HG02938 (cell line): ENCODE measurements at regions not wholly inside any gene's neighbourhood (a gene's known extent, or its start where the extent isn't known, plus 50 kb on each side); places are given as distances from the start of the nearest gene placed in this dataset.
A peak's percentile ranks its signal among the peaks of the same experiment; 100 is the strongest.

ENCODE experiments used
- ATAC-seq: cut with Tn5 transposase; IDR thresholded peaks from one replicate; pipeline ENCODE4 v1.9.1; 2021; ENCODE audit warnings: mild to moderate bottlenecking, moderate library complexity; ENCODE audit not compliant: unreplicated experiment

GRCh38 chr3:110767838-110768237, 303.8 kb upstream of the NECTIN3 start:
- no peak for ATAC-seq

- no peak for ATAC-seq
These were observed 298.1 kb upstream of the NECTIN3 start for GRCh38 chr3:110773413-110773954.

GRCh38 chr3:110774496-110775265, 296.9 kb upstream of the NECTIN3 start:
- ATAC-seq: no peak

GRCh38 chr3:110779581-110779980, 292.0 kb upstream of the NECTIN3 start:
- no peak for ATAC-seq

- ATAC-seq: no peak
These were observed 288.1 kb upstream of the NECTIN3 start for GRCh38 chr3:110783541-110783940.

- ATAC-seq: no peak
These were observed 282.8 kb upstream of the NECTIN3 start for GRCh38 chr3:110788794-110789193.

GRCh38 chr3:110789315-110789714, 282.3 kb upstream of the NECTIN3 start:
- ATAC-seq: no peak

GRCh38 chr3:110790631-110791030, 281.0 kb upstream of the NECTIN3 start:
- ATAC-seq: no peak

- ATAC-seq: no peak
These were observed 279.5 kb upstream of the NECTIN3 start for GRCh38 chr3:110791995-110792686.

- ATAC-seq: no peak
These were observed 278.0 kb upstream of the NECTIN3 start for GRCh38 chr3:110793611-110794010.

- ATAC-seq: no peak
These were observed 276.5 kb upstream of the NECTIN3 start for GRCh38 chr3:110795163-110795562.

GRCh38 chr3:110799271-110799670, 272.3 kb upstream of the NECTIN3 start:
- no peak for ATAC-seq

- no peak for ATAC-seq
These were observed 266.8 kb upstream of the NECTIN3 start for GRCh38 chr3:110804856-110805255.

- no peak for ATAC-seq
These were observed 264.7 kb upstream of the NECTIN3 start for GRCh38 chr3:110806924-110807323.

GRCh38 chr3:110808630-110809029, 263.0 kb upstream of the NECTIN3 start:
- no peak for ATAC-seq

- no peak for ATAC-seq
These were observed 261.3 kb upstream of the NECTIN3 start for GRCh38 chr3:110810356-110810755.

- ATAC-seq: no peak
These were observed 260.6 kb upstream of the NECTIN3 start for GRCh38 chr3:110811050-110811449.

- no peak for ATAC-seq
These were observed 258.1 kb upstream of the NECTIN3 start for GRCh38 chr3:110813541-110813940.

- peak; percentile 94 for ATAC-seq
These were observed 257.2 kb upstream of the NECTIN3 start for GRCh38 chr3:110814170-110815007.

GRCh38 chr3:110815008-110815583, 256.5 kb upstream of the NECTIN3 start:
- no peak for ATAC-seq

- peak; percentile 53 for ATAC-seq
These were observed 255.6 kb upstream of the NECTIN3 start for GRCh38 chr3:110816008-110816407.
